A673 (cell line): ENCODE measurements at regions not wholly inside any gene's neighbourhood (a gene's known extent, or its start where the extent isn't known, plus 50 kb on each side); places are given as distances from the start of the nearest gene placed in this dataset.
A peak's percentile ranks its signal among the peaks of the same experiment; 100 is the strongest.

ENCODE experiments used
- BruUV-seq: library from RNA; stranded (reverse); fragments of 400-500 nt; replicated peaks from 2 replicates; lab custom pipeline; 2021; lab: Mats Ljungman, UMichigan
- CTCF ChIA-PET: fragments of 300-600 bp; sonication (Branson Sonifier 250); formaldehyde crosslinking; loops from one replicate; lab custom pipeline; 2022; ENCODE audit warnings: antibody characterized with exemption; lab: Charles Lee
- POLR2A ChIA-PET: fragments of 300-600 bp; sonication (Branson Sonifier 250); formaldehyde crosslinking; loops from one replicate; lab custom pipeline; 2022; ENCODE audit warnings: antibody characterized with exemption; ENCODE audit not compliant: low non-redundant PET; lab: Charles Lee
- DNase-seq: peaks from one replicate; pipeline ENCODE4 v3.0.0-alpha.2; 2015; ENCODE audit warnings: low spot score
- H3K27ac ChIP-seq: fragments of 200-600 bp; sonication (generic); 2 replicates; pipeline ENCODE4 v1.5.1; 2016; ENCODE audit warnings: mixed run types, low read depth, mild to moderate bottlenecking, mixed read lengths, antibody characterized with exemption, low read length; ENCODE audit not compliant: poor library complexity, severe bottlenecking
- H3K27me3 ChIP-seq: fragments of 200-600 bp; sonication (generic); replicated peaks from 2 replicates; pipeline ENCODE4 v1.6.1; 2017; ENCODE audit warnings: mixed run types, low read depth, mild to moderate bottlenecking, mixed read lengths, antibody characterized with exemption, low read length; ENCODE audit not compliant: insufficient read depth, poor library complexity
- H3K36me3 ChIP-seq: fragments of 200-600 bp; sonication (generic); 2 replicates; pipeline ENCODE4 v1.6.1; 2016; ENCODE audit warnings: mixed run types, mild to moderate bottlenecking, mixed read lengths, antibody characterized with exemption, low read length; ENCODE audit not compliant: insufficient read depth, poor library complexity, severe bottlenecking
- H3K4me1 ChIP-seq: fragments of 200-600 bp; sonication (generic); 2 replicates; pipeline ENCODE4 v1.6.1; 2017; ENCODE audit warnings: mixed run types, mild to moderate bottlenecking, mixed read lengths, antibody characterized with exemption, low read length; ENCODE audit not compliant: insufficient read depth, poor library complexity, severe bottlenecking
- H3K4me3 ChIP-seq: fragments of 200-600 bp; sonication (generic); 2 replicates; pipeline ENCODE4 v1.5.1; 2016; ENCODE audit warnings: low read depth, mixed run types, mild to moderate bottlenecking, mixed read lengths, low read length; ENCODE audit not compliant: poor library complexity, severe bottlenecking
- H3K9me3 ChIP-seq: fragments of 200-600 bp; sonication (generic); 2 replicates; pipeline ENCODE4 v1.6.1; 2016; ENCODE audit warnings: mixed run types, low read depth, mild to moderate bottlenecking, mixed read lengths, antibody characterized with exemption, low read length; ENCODE audit not compliant: poor library complexity, severe bottlenecking
- EZH2 ChIP-seq: fragments of 200-600 bp; sonication (generic); IDR thresholded peaks from 2 replicates; pipeline ENCODE4 v1.6.1; 2017; ENCODE audit warnings: borderline replicate concordance, low read depth, mild to moderate bottlenecking, mixed read lengths, antibody characterized with exemption, low read length; ENCODE audit not compliant: poor library complexity, severe bottlenecking
- intact Hi-C: fragments of 100-400 bp; cut with micrococcal nuclease; formaldehyde crosslinking; loops from one replicate; pipeline ENCODE4 v1.10.0; 2022; ENCODE audit not compliant: unreplicated experiment
- TF ChIP-seq, protein P1 (sequence below): fragments of 300-800, 200-600 bp; sonication (generic); conservative IDR thresholded peaks from 2 replicates; pipeline ENCODE4 v1.5.1; 2017; ENCODE audit warnings: low read depth, mild to moderate bottlenecking, antibody characterized with exemption, low read length, moderate library complexity, mixed read lengths

DNA sequence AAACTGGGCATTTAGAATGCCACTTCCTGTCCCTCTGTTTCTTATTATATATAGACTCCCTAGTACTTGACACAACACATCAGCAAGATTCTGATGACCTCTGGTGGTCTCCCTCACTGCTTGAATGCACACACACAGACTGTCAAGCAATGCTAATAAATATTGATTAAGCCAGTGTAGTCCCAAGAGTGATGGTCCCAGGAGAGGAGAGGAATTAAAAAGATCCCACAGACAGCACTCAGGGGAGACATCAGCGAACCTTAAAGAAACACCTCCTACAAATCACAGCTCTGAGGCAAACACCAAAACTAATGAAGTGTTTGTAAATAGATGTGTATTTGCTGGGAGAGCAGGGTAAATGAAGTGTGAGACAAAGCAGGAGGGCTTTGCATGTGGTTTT is 1291.2 kb downstream of the XPNPEP1 start:
- H3K27ac ChIP-seq: no peak overlapping the region
- H3K4me1 ChIP-seq: peaks cover 11% of the 10 kb centered on the region
- H3K4me3 ChIP-seq: no peak overlapping the region
- H3K27me3 ChIP-seq: peaks cover 3% of the 10 kb centered on the region
- intact Hi-C loops: no loop called here
- no peaks in the 10 kb centered on the region for H3K36me3 ChIP-seq
- CTCF ChIA-PET: no interaction called here
- DNase-seq: peak; percentile 40
- BruUV-seq: no TSS peak
- no peaks in the 10 kb centered on the region for H3K9me3 ChIP-seq
- no peak for TF ChIP-seq EZH2
- TF ChIP-seq, protein P1, sequence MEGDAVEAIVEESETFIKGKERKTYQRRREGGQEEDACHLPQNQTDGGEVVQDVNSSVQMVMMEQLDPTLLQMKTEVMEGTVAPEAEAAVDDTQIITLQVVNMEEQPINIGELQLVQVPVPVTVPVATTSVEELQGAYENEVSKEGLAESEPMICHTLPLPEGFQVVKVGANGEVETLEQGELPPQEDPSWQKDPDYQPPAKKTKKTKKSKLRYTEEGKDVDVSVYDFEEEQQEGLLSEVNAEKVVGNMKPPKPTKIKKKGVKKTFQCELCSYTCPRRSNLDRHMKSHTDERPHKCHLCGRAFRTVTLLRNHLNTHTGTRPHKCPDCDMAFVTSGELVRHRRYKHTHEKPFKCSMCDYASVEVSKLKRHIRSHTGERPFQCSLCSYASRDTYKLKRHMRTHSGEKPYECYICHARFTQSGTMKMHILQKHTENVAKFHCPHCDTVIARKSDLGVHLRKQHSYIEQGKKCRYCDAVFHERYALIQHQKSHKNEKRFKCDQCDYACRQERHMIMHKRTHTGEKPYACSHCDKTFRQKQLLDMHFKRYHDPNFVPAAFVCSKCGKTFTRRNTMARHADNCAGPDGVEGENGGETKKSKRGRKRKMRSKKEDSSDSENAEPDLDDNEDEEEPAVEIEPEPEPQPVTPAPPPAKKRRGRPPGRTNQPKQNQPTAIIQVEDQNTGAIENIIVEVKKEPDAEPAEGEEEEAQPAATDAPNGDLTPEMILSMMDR: peak; percentile 30
- POLR2A ChIA-PET: no interaction called here

GRCh38 chr10:108631332-108631731 is 1292.0 kb downstream of the XPNPEP1 start:
- Histone ChIP-seq H3K27me3 (peaks cover 3% of the 10 kb centered on the region), H3K4me1 (peaks cover 11% of the 10 kb centered on the region), H3K27ac (no peak overlapping the region), H3K4me3 (no peak overlapping the region), H3K9me3 (no peaks in the 10 kb centered on the region), H3K36me3 (no peaks in the 10 kb centered on the region)
- intact Hi-C loops: no loop called here
- POLR2A ChIA-PET: no interaction called here
- CTCF ChIA-PET: no interaction called here
- DNase-seq: peak; percentile 33
- TF ChIP-seq, protein P1: no peak
- no peak for TF ChIP-seq EZH2
- BruUV-seq: no TSS peak

DNA sequence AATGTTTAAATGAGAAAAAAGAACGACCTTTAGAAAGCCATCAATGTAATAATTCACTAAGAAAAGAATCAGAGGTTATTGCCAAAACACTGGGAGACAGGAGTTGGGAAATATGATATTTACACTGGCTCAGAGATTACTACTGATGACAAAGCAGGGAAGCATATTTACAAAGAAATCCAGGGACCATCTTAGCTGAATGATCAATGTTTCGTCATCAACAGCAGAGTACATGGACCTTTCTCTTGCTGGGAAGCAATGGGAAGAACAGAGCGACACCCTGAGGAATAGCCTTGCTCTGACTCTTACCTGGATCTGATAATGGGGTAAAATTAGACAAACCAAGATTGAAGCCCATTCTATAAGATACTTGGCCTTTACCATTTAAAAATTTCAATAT is 1293.5 kb downstream of the XPNPEP1 start:
- H3K27me3 ChIP-seq: peaks cover 8% of the 10 kb centered on the region
- no peaks in the 10 kb centered on the region for H3K36me3 ChIP-seq
- BruUV-seq: no TSS peak
- ChIA-PET CTCF (no interaction called here), POLR2A (no interaction called here)
- H3K9me3 ChIP-seq: no peaks in the 10 kb centered on the region
- peaks cover 11% of the 10 kb centered on the region for H3K4me1 ChIP-seq
- H3K27ac ChIP-seq: no peak overlapping the region
- H3K4me3 ChIP-seq: no peak overlapping the region
- DNase-seq: no peak
- intact Hi-C loops: no loop called here
- TF ChIP-seq, protein P1: no peak
- no peak for TF ChIP-seq EZH2
